ENCODE measurements at regions not wholly inside any gene's neighbourhood (a gene's known extent, or its start where the extent isn't known, plus 50 kb on each side); places are given as distances from the start of the nearest gene placed in this dataset.

- H3K4me1 ChIP-seq: peaks cover 27% of the 10 kb centered on the region
- ChIA-PET CTCF (no interaction called here), POLR2A (no interaction called here)
- Mint-ChIP-seq H3K27ac (ENCODE audit: unreplicated experiment) (no peak overlapping the region), H3K27me3 (ENCODE audit: insufficient read depth, unreplicated experiment) (no peaks in the 10 kb centered on the region), H3K4me1 (ENCODE audit: low read depth, unreplicated experiment) (peaks cover 7% of the 10 kb centered on the region), H3K4me3 (ENCODE audit: unreplicated experiment) (no peak overlapping the region), H3K9me3 (ENCODE audit: unreplicated experiment) (peaks cover 9% of the 10 kb centered on the region), H3K36me3 (ENCODE audit: insufficient read depth, unreplicated experiment) (no peaks in the 10 kb centered on the region)
- H3K27me3 ChIP-seq (replicated peaks; ENCODE audit: control insufficient read depth, insufficient read depth, low read length): no peaks in the 10 kb centered on the region
- no peak for TF ChIP-seq CTCF (IDR thresholded peaks at IDR 0.05; ENCODE audit: insufficient read depth in 1 of 2, low read depth in 1 of 2, low read length in 1 of 2, severe bottlenecking in 1 of 2, unreplicated experiment in 1 of 2)
- H3K9me3 ChIP-seq: no peaks in the 10 kb centered on the region
- no peak overlapping the region for H3K4me3 ChIP-seq (ENCODE audit: low read depth, low read length)
- DNase-seq: peak in 1 of 2 experiments; percentile 26
- intact Hi-C loops (cut with micrococcal nuclease; ENCODE audit: unreplicated experiment): loop anchor here (1.0 kb wide), 1 partner anchor 67 kb away; no protein-coding TSS in a partner anchor
- H3K36me3 ChIP-seq (ENCODE audit: control insufficient read depth, insufficient read depth, low read length): no peaks in the 10 kb centered on the region
- no TSS peak for BruUV-seq (replicated peaks)
Measured at GRCh38 chr3:95408464-95408862, 1345.6 kb downstream of the NSUN3 start.

- ChIA-PET CTCF (no interaction called here), POLR2A (no interaction called here)
- peaks cover 18% of the 10 kb centered on the region for H3K9me3 Mint-ChIP-seq (ENCODE audit: unreplicated experiment)
- Histone ChIP-seq H3K36me3 (ENCODE audit: control insufficient read depth, insufficient read depth, low read length) (no peaks in the 10 kb centered on the region), H3K4me1 (no peaks in the 10 kb centered on the region), H3K9me3 (peaks cover 4% of the 10 kb centered on the region; the same call in 1 of the 2 replicates), H3K4me3 (ENCODE audit: low read depth, low read length) (no peak overlapping the region), H3K27me3 (replicated peaks; ENCODE audit: control insufficient read depth, insufficient read depth, low read length) (no peaks in the 10 kb centered on the region)
- no peaks in the 10 kb centered on the region for H3K4me1 Mint-ChIP-seq (ENCODE audit: low read depth, unreplicated experiment)
- no TSS peak for BruUV-seq (replicated peaks)
- H3K4me3 Mint-ChIP-seq (ENCODE audit: unreplicated experiment): no peak overlapping the region
- TF ChIP-seq CTCF (IDR thresholded peaks at IDR 0.05; ENCODE audit: insufficient read depth in 1 of 2, low read depth in 1 of 2, low read length in 1 of 2, severe bottlenecking in 1 of 2, unreplicated experiment in 1 of 2): no peak
- intact Hi-C loops (cut with micrococcal nuclease; ENCODE audit: unreplicated experiment): no loop called here
- no peak overlapping the region for H3K27ac Mint-ChIP-seq (ENCODE audit: unreplicated experiment)
- H3K27me3 Mint-ChIP-seq (ENCODE audit: insufficient read depth, unreplicated experiment): no peaks in the 10 kb centered on the region
- no peak for DNase-seq
- no peaks in the 10 kb centered on the region for H3K36me3 Mint-ChIP-seq (ENCODE audit: insufficient read depth, unreplicated experiment)
Measured at GRCh38 chr3:95418251-95418650, 1355.4 kb downstream of the NSUN3 start.

- H3K9me3 ChIP-seq: no peaks in the 10 kb centered on the region
- DNase-seq: no peak
- H3K4me3 ChIP-seq (ENCODE audit: low read depth, low read length): no peak overlapping the region
- H3K27me3 ChIP-seq (replicated peaks; ENCODE audit: control insufficient read depth, insufficient read depth, low read length): no peaks in the 10 kb centered on the region
- no peaks in the 10 kb centered on the region for H3K36me3 ChIP-seq (ENCODE audit: control insufficient read depth, insufficient read depth, low read length)
- ChIA-PET CTCF (no interaction called here), POLR2A (no interaction called here)
- Mint-ChIP-seq H3K36me3 (ENCODE audit: insufficient read depth, unreplicated experiment) (no peaks in the 10 kb centered on the region), H3K27me3 (ENCODE audit: insufficient read depth, unreplicated experiment) (no peaks in the 10 kb centered on the region), H3K4me1 (ENCODE audit: low read depth, unreplicated experiment) (no peaks in the 10 kb centered on the region), H3K4me3 (ENCODE audit: unreplicated experiment) (no peak overlapping the region), H3K9me3 (ENCODE audit: unreplicated experiment) (no peaks in the 10 kb centered on the region), H3K27ac (ENCODE audit: unreplicated experiment) (no peak overlapping the region)
- H3K4me1 ChIP-seq: no peaks in the 10 kb centered on the region
- intact Hi-C loops (cut with micrococcal nuclease; ENCODE audit: unreplicated experiment): no loop called here
- no peak for TF ChIP-seq CTCF (IDR thresholded peaks at IDR 0.05; ENCODE audit: insufficient read depth in 1 of 2, low read depth in 1 of 2, low read length in 1 of 2, severe bottlenecking in 1 of 2, unreplicated experiment in 1 of 2)
- no TSS peak for BruUV-seq (replicated peaks)
Measured at GRCh38 chr3:95424279-95424678, 1361.4 kb downstream of the NSUN3 start.

Data from Caco-2 (cell line).